Breast epithelium (tissue), 4 donors: ENCODE measurements at regions not wholly inside any gene's neighbourhood (a gene's known extent, or its start where the extent isn't known, plus 50 kb on each side); places are given as distances from the start of the nearest gene placed in this dataset.

Source experiments
- DNase-seq, 2 donors: peaks; one replicate each; pipeline ENCODE4 v3.0.0-alpha.2; 2019; ENCODE audit warnings: low spot score in 2 of 2
- H3K27ac ChIP-seq, 2 donors: fragments of 200-600 bp; sonication (generic) in 1 of 2; one replicate each; pipeline ENCODE4 v1.5.1; 2016 to 2019; ENCODE audit warnings: mild to moderate bottlenecking in 1 of 2
- H3K27me3 ChIP-seq, 2 donors: fragments of 200-600 bp; sonication (generic) in 1 of 2; one replicate each; pipeline versions ENCODE4 v1.5.1 to v1.6.0; 2017 to 2019; ENCODE audit warnings: control low read depth in 1 of 2, mild to moderate bottlenecking in 1 of 2
- H3K36me3 ChIP-seq: fragments of 200-600 bp; one replicate; pipeline ENCODE4 v1.5.1; 2019
- H3K4me1 ChIP-seq, 2 donors: fragments of 200-600 bp; sonication (generic); one replicate each; pipeline ENCODE4 v1.5.1; 2016 to 2019; ENCODE audit warnings: control low read depth in 1 of 2
- H3K4me3 ChIP-seq, 3 donors: fragments of 200-600 bp; sonication (generic); 1 replicate in 2 of 3; 2 replicates in 1 of 3; pipeline ENCODE4 v1.5.1; 2016 to 2019; ENCODE audit warnings: mild to moderate bottlenecking in 3 of 3, moderate library complexity in 2 of 3
- H3K9me3 ChIP-seq, 2 donors: fragments of 200-600 bp; sonication (generic) in 1 of 2; one replicate each; pipeline ENCODE4 v1.5.1; 2016 to 2019; ENCODE audit warnings: control low read depth in 1 of 2
- CTCF ChIP-seq, 3 donors: fragments of 450-650 bp; IDR thresholded peaks; one replicate each; pipeline ENCODE4 v1.5.1; 2016 to 2017; ENCODE audit warnings: antibody characterized with exemption in 3 of 3, mild to moderate bottlenecking in 3 of 3, moderate library complexity in 3 of 3
- POLR2A ChIP-seq: fragments of 450-650 bp; IDR thresholded peaks from one replicate; pipeline ENCODE4 v1.6.1; 2016; ENCODE audit warnings: antibody characterized with exemption, mild to moderate bottlenecking, moderate library complexity
- POLR2AphosphoS5 ChIP-seq, 3 donors: sonication (generic); formaldehyde crosslinking; IDR thresholded peaks; one replicate each; pipeline ENCODE4 v1.6.1; 2017; ENCODE audit warnings: antibody characterized with exemption in 3 of 3
- intact Hi-C: fragments of 100-400 bp; cut with DNase I; formaldehyde crosslinking; loops from one replicate; pipeline ENCODE4 v1.15.1; 2023; ENCODE audit warnings: low total_unique reads

DNA sequence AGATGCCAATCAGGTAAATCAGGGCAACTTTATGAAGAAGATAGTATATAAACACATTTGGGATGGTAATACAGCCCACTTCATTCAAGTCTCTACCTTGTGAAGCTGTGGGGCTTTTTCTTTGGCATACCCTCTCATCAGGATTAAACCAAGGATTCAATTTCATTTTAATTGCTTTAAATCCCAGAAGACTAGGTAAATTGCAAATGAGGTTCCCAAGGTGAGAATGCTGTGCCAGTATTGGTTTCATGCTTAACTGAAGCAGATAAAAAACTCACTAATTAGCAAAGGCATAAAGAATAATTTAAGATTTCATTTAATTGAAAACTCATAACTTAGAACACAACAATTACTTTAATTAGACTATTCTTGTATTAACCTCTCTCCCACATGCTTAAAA, 1218.1 kb downstream of the FAM181B start:
- Histone ChIP-seq H3K4me1 (no peaks in the 10 kb centered on the region), H3K27ac (no peak overlapping the region), H3K9me3 (no peaks in the 10 kb centered on the region), H3K36me3 (no peaks in the 10 kb centered on the region), H3K4me3 (no peak overlapping the region), H3K27me3 (no peaks in the 10 kb centered on the region)
- intact Hi-C loops = no loop called here
- DNase-seq = no peak
- TF ChIP-seq POLR2AphosphoS5 (IDR thresholded peaks at IDR 0.05) (no peak), POLR2A (no peak), CTCF (IDR thresholded peaks at IDR 0.05) (no peak)

- no peak for DNase-seq
- H3K4me3 ChIP-seq = no peak overlapping the region
- no peaks in the 10 kb centered on the region for H3K4me1 ChIP-seq
- no peaks in the 10 kb centered on the region for H3K36me3 ChIP-seq
- intact Hi-C loops = no loop called here
- no peak overlapping the region for H3K27ac ChIP-seq
- no peaks in the 10 kb centered on the region for H3K9me3 ChIP-seq
- no peaks in the 10 kb centered on the region for H3K27me3 ChIP-seq
- TF ChIP-seq POLR2A = no peak
- TF ChIP-seq CTCF (IDR thresholded peaks at IDR 0.05) = peak in 1 of 3 donors; percentile 21
- TF ChIP-seq POLR2AphosphoS5 (IDR thresholded peaks at IDR 0.05) = no peak
Observed at GRCh38 chr11:81497202-81497804, 1236.4 kb downstream of the FAM181B start.

DNA sequence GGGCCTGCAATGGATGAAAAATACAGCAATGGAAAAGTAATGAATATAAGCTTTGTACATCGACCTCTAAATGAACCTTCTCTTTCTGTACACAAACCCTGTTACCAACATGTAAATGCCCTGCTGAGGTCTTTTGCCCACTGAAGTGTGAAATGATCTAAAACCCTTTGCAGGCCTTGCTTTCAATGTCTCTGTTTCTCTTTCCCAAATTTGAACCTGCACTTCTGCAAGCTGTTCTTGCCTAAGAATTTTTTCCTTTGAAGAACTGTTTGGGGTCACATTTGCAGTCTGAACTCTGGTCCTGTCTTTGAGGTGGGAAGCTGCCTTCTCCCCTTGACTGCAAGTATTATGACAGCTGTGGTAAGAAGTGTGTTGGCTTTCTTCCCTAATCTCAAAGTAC, 1237.1 kb downstream of the FAM181B start:
- intact Hi-C loops = no loop called here
- Histone ChIP-seq H3K27ac (no peak overlapping the region), H3K4me3 (no peak overlapping the region), H3K9me3 (no peaks in the 10 kb centered on the region), H3K4me1 (no peaks in the 10 kb centered on the region), H3K27me3 (no peaks in the 10 kb centered on the region), H3K36me3 (no peaks in the 10 kb centered on the region)
- no peak for DNase-seq
- no peak for TF ChIP-seq POLR2AphosphoS5 (IDR thresholded peaks at IDR 0.05)
- TF ChIP-seq CTCF (IDR thresholded peaks at IDR 0.05) = no peak
- TF ChIP-seq POLR2A = no peak

GRCh38 chr11:81495699-81496292, 1237.9 kb downstream of the FAM181B start:
- intact Hi-C loops = no loop called here
- no peak overlapping the region for H3K4me3 ChIP-seq

More at GRCh38 chr11:81495699-81496292, 1237.9 kb downstream of the FAM181B start:
- Histone ChIP-seq H3K9me3 (no peaks in the 10 kb centered on the region), H3K4me1 (no peaks in the 10 kb centered on the region), H3K27ac (no peak overlapping the region), H3K27me3 (no peaks in the 10 kb centered on the region), H3K36me3 (no peaks in the 10 kb centered on the region)
- no peak for DNase-seq
- no peak for TF ChIP-seq POLR2A
- no peak for TF ChIP-seq POLR2AphosphoS5 (IDR thresholded peaks at IDR 0.05)
- TF ChIP-seq CTCF (IDR thresholded peaks at IDR 0.05) = no peak
